Ishikawa (cell line): ENCODE measurements at regions not wholly inside any gene's neighbourhood (a gene's known extent, or its start where the extent isn't known, plus 50 kb on each side); places are given as distances from the start of the nearest gene placed in this dataset.

Experiments
- CEBPB ChIP-seq: IDR thresholded peaks from 2 replicates; pipeline ENCODE4 v1.6.1; 2012
- CREB1 ChIP-seq: IDR thresholded peaks from 2 replicates; pipeline ENCODE4 v1.6.1; 2012; ENCODE audit warnings: low read depth
- EGR1 ChIP-seq: IDR thresholded peaks from 2 replicates; pipeline ENCODE4 v1.6.1; 2012
- EP300 ChIP-seq: IDR thresholded peaks from 2 replicates; pipeline ENCODE4 v1.6.1; 2012; ENCODE audit warnings: borderline replicate concordance
- MAX ChIP-seq: IDR thresholded peaks from 2 replicates; pipeline ENCODE4 v1.6.1; 2012
- NFIC ChIP-seq: IDR thresholded peaks from 2 replicates; pipeline ENCODE4 v1.6.1; 2012
- REST ChIP-seq: IDR thresholded peaks from 2 replicates; pipeline ENCODE4 v1.6.1; 2012; ENCODE audit warnings: low read depth, mild to moderate bottlenecking
- TAF1 ChIP-seq: IDR thresholded peaks from 2 replicates; pipeline ENCODE4 v1.6.1; 2012; ENCODE audit warnings: low read depth, mild to moderate bottlenecking
- USF1 ChIP-seq: IDR thresholded peaks from 2 replicates; pipeline ENCODE4 v1.6.1; 2012
- YY1 ChIP-seq: IDR thresholded peaks from 2 replicates; pipeline ENCODE4 v1.6.1; 2012; ENCODE audit warnings: low read depth
- ZBTB7A ChIP-seq: IDR thresholded peaks from 2 replicates; pipeline ENCODE4 v1.6.1; 2012; ENCODE audit warnings: low read depth

- no peak for TF ChIP-seq EP300
- no peak for TF ChIP-seq ZBTB7A
- TF ChIP-seq MAX = no peak
- TF ChIP-seq NFIC = no peak
- TF ChIP-seq REST = no peak
- TF ChIP-seq CEBPB = no peak
- TF ChIP-seq YY1 = no peak
- TF ChIP-seq CREB1 = no peak
- TF ChIP-seq EGR1 = no peak
- no peak for TF ChIP-seq TAF1
- TF ChIP-seq USF1 = no peak
Measured at GRCh38 chr10:113225903-113226302, 275.9 kb downstream of the TCF7L2 start.
